ENCODE measurements at regions not wholly inside any gene's neighbourhood (a gene's known extent, or its start where the extent isn't known, plus 50 kb on each side); places are given as distances from the start of the nearest gene placed in this dataset.

- intact Hi-C loops (cut with micrococcal nuclease; ENCODE audit: unreplicated experiment), result no loop called here
- CTCF ChIA-PET, result interaction anchor here (0.6 to 0.7 kb wide), 2 partner anchors 133 to 1637 kb away, joined by 3 to 9 read pairs; no protein-coding TSS in a partner anchor
- no peak overlapping the region for H3K4me3 ChIP-seq (ENCODE audit: low read depth, low read length)
- no TSS peak for BruUV-seq (replicated peaks)
- DNase-seq, result no peak
- H3K4me1 Mint-ChIP-seq (ENCODE audit: low read depth, unreplicated experiment), result no peaks in the 10 kb centered on the region
- H3K9me3 ChIP-seq, result no peaks in the 10 kb centered on the region; the same call in 1 of the 2 replicates
- TF ChIP-seq CTCF (IDR thresholded peaks at IDR 0.05; ENCODE audit: insufficient read depth in 1 of 2, low read depth in 1 of 2, low read length in 1 of 2, severe bottlenecking in 1 of 2, unreplicated experiment in 1 of 2), result no peak
- H3K4me3 Mint-ChIP-seq (ENCODE audit: unreplicated experiment), result no peak overlapping the region
- H3K4me1 ChIP-seq, result no peaks in the 10 kb centered on the region
- H3K27me3 ChIP-seq (replicated peaks; ENCODE audit: control insufficient read depth, insufficient read depth, low read length), result no peaks in the 10 kb centered on the region
- POLR2A ChIA-PET, result no interaction called here
- no peak overlapping the region for H3K27ac Mint-ChIP-seq (ENCODE audit: unreplicated experiment)
- no peaks in the 10 kb centered on the region for H3K9me3 Mint-ChIP-seq (ENCODE audit: unreplicated experiment)
- H3K36me3 ChIP-seq (ENCODE audit: control insufficient read depth, insufficient read depth, low read length), result no peaks in the 10 kb centered on the region
- H3K27me3 Mint-ChIP-seq (ENCODE audit: insufficient read depth, unreplicated experiment), result no peaks in the 10 kb centered on the region
- no peaks in the 10 kb centered on the region for H3K36me3 Mint-ChIP-seq (ENCODE audit: insufficient read depth, unreplicated experiment)
Observed at GRCh38 chr7:131028295-131028694, 294.3 kb upstream of the KLF14 start.

- intact Hi-C loops (cut with micrococcal nuclease; ENCODE audit: unreplicated experiment), result no loop called here
- POLR2A ChIA-PET, result no interaction called here
Observed at GRCh38 chr7:131029002-131029401, 295.0 kb upstream of the KLF14 start.

GRCh38 chr7:131031099-131031868, 296.4 kb upstream of the MKLN1 start:
- Mint-ChIP-seq H3K27ac (ENCODE audit: unreplicated experiment) (no peak overlapping the region), H3K4me3 (ENCODE audit: unreplicated experiment) (no peak overlapping the region), H3K9me3 (ENCODE audit: unreplicated experiment) (no peaks in the 10 kb centered on the region), H3K36me3 (ENCODE audit: insufficient read depth, unreplicated experiment) (no peaks in the 10 kb centered on the region), H3K27me3 (ENCODE audit: insufficient read depth, unreplicated experiment) (no peaks in the 10 kb centered on the region), H3K4me1 (ENCODE audit: low read depth, unreplicated experiment) (no peaks in the 10 kb centered on the region)
- Histone ChIP-seq H3K9me3 (no peaks in the 10 kb centered on the region), H3K4me1 (no peaks in the 10 kb centered on the region), H3K4me3 (ENCODE audit: low read depth, low read length) (no peak overlapping the region), H3K36me3 (ENCODE audit: control insufficient read depth, insufficient read depth, low read length) (no peaks in the 10 kb centered on the region), H3K27me3 (replicated peaks; ENCODE audit: control insufficient read depth, insufficient read depth, low read length) (no peaks in the 10 kb centered on the region)
- DNase-seq, result no peak
- no peak for TF ChIP-seq CTCF (IDR thresholded peaks at IDR 0.05; ENCODE audit: insufficient read depth in 1 of 2, low read depth in 1 of 2, low read length in 1 of 2, severe bottlenecking in 1 of 2, unreplicated experiment in 1 of 2)
- intact Hi-C loops (cut with micrococcal nuclease; ENCODE audit: unreplicated experiment), result no loop called here
- CTCF ChIA-PET, result no interaction called here
- no TSS peak for BruUV-seq (replicated peaks)
- POLR2A ChIA-PET, result no interaction called here

More at GRCh38 chr7:131029002-131029401, 295.0 kb upstream of the KLF14 start:
- no peak for TF ChIP-seq CTCF (IDR thresholded peaks at IDR 0.05; ENCODE audit: insufficient read depth in 1 of 2, low read depth in 1 of 2, low read length in 1 of 2, severe bottlenecking in 1 of 2, unreplicated experiment in 1 of 2)
- Mint-ChIP-seq H3K27ac (ENCODE audit: unreplicated experiment) (no peak overlapping the region), H3K27me3 (ENCODE audit: insufficient read depth, unreplicated experiment) (no peaks in the 10 kb centered on the region), H3K4me3 (ENCODE audit: unreplicated experiment) (no peak overlapping the region), H3K4me1 (ENCODE audit: low read depth, unreplicated experiment) (no peaks in the 10 kb centered on the region), H3K9me3 (ENCODE audit: unreplicated experiment) (no peaks in the 10 kb centered on the region), H3K36me3 (ENCODE audit: insufficient read depth, unreplicated experiment) (no peaks in the 10 kb centered on the region)
- H3K4me3 ChIP-seq (ENCODE audit: low read depth, low read length), result no peak overlapping the region
- H3K36me3 ChIP-seq (ENCODE audit: control insufficient read depth, insufficient read depth, low read length), result no peaks in the 10 kb centered on the region
- BruUV-seq (replicated peaks), result no TSS peak
- DNase-seq, result no peak
- CTCF ChIA-PET, result interaction anchor here (0.6 kb wide), 1 partner anchor 1637 kb away, joined by 3 read pairs; no protein-coding TSS in a partner anchor
- H3K4me1 ChIP-seq, result no peaks in the 10 kb centered on the region
- H3K9me3 ChIP-seq, result no peaks in the 10 kb centered on the region
- H3K27me3 ChIP-seq (replicated peaks; ENCODE audit: control insufficient read depth, insufficient read depth, low read length), result no peaks in the 10 kb centered on the region
